ENCODE measurements at regions not wholly inside any gene's neighbourhood (a gene's known extent, or its start where the extent isn't known, plus 50 kb on each side); places are given as distances from the start of the nearest gene placed in this dataset.

GRCh38 chr7:110153222-110153621 is 937.7 kb upstream of the LRRN3 start:
- no peak overlapping the region for H3K4me3 Mint-ChIP-seq
- peaks cover 3% of the 10 kb centered on the region for H3K27me3 Mint-ChIP-seq
- H3K9me3 Mint-ChIP-seq, result no peaks in the 10 kb centered on the region
- no peak for DNase-seq
- H3K27ac Mint-ChIP-seq, result no peak overlapping the region
- no peaks in the 10 kb centered on the region for H3K36me3 Mint-ChIP-seq (ENCODE audit: low read depth)
- no peaks in the 10 kb centered on the region for H3K4me1 Mint-ChIP-seq (ENCODE audit: low read depth)

GRCh38 chr7:110156511-110156910 is 934.4 kb upstream of the LRRN3 start:
- H3K9me3 Mint-ChIP-seq, result no peaks in the 10 kb centered on the region
- H3K4me1 Mint-ChIP-seq (ENCODE audit: low read depth), result no peaks in the 10 kb centered on the region
- no peak overlapping the region for H3K27ac Mint-ChIP-seq
- no peak overlapping the region for H3K4me3 Mint-ChIP-seq
- DNase-seq, result no peak
- H3K36me3 Mint-ChIP-seq (ENCODE audit: low read depth), result no peaks in the 10 kb centered on the region
- peaks cover 3% of the 10 kb centered on the region for H3K27me3 Mint-ChIP-seq

GRCh38 chr7:110157631-110158362 is 933.1 kb upstream of the LRRN3 start:
- DNase-seq, result no peak
- no peaks in the 10 kb centered on the region for H3K36me3 Mint-ChIP-seq (ENCODE audit: low read depth)

GRCh38 chr7:110168010-110168409 is 922.9 kb upstream of the LRRN3 start:
- Mint-ChIP-seq H3K27me3 (no peaks in the 10 kb centered on the region), H3K27ac (no peak overlapping the region), H3K4me3 (no peak overlapping the region), H3K4me1 (ENCODE audit: low read depth) (no peaks in the 10 kb centered on the region), H3K36me3 (ENCODE audit: low read depth) (no peaks in the 10 kb centered on the region), H3K9me3 (no peaks in the 10 kb centered on the region)
- no peak for DNase-seq

More at GRCh38 chr7:110157631-110158362, 933.1 kb upstream of the LRRN3 start:
- Mint-ChIP-seq H3K27ac (no peak overlapping the region), H3K27me3 (peaks cover 3% of the 10 kb centered on the region), H3K4me3 (no peak overlapping the region), H3K4me1 (ENCODE audit: low read depth) (no peaks in the 10 kb centered on the region), H3K9me3 (no peaks in the 10 kb centered on the region)

- no peaks in the 10 kb centered on the region for H3K36me3 Mint-ChIP-seq (ENCODE audit: low read depth)
- no peaks in the 10 kb centered on the region for H3K4me1 Mint-ChIP-seq (ENCODE audit: low read depth)
- no peak overlapping the region for H3K27ac Mint-ChIP-seq
- DNase-seq, result no peak
- H3K4me3 Mint-ChIP-seq, result no peak overlapping the region
- H3K27me3 Mint-ChIP-seq, result no peaks in the 10 kb centered on the region
- H3K9me3 Mint-ChIP-seq, result no peaks in the 10 kb centered on the region
Measured at GRCh38 chr7:110170841-110171240, 920.1 kb upstream of the LRRN3 start.

- H3K4me3 Mint-ChIP-seq, result no peak overlapping the region
- no peak overlapping the region for H3K27ac Mint-ChIP-seq
- H3K9me3 Mint-ChIP-seq, result no peaks in the 10 kb centered on the region
- no peaks in the 10 kb centered on the region for H3K36me3 Mint-ChIP-seq (ENCODE audit: low read depth)
- DNase-seq, result no peak
- no peaks in the 10 kb centered on the region for H3K4me1 Mint-ChIP-seq (ENCODE audit: low read depth)
- H3K27me3 Mint-ChIP-seq, result no peaks in the 10 kb centered on the region
Measured at GRCh38 chr7:110177463-110177862, 913.5 kb upstream of the LRRN3 start.

GRCh38 chr7:110179037-110179436 is 911.9 kb upstream of the LRRN3 start:
- Mint-ChIP-seq H3K4me1 (ENCODE audit: low read depth) (no peaks in the 10 kb centered on the region), H3K9me3 (no peaks in the 10 kb centered on the region), H3K27me3 (no peaks in the 10 kb centered on the region)

GRCh38 chr7:110181768-110182167 is 909.2 kb upstream of the LRRN3 start:
- H3K27ac Mint-ChIP-seq, result no peak overlapping the region
- H3K9me3 Mint-ChIP-seq, result no peaks in the 10 kb centered on the region
- no peak overlapping the region for H3K4me3 Mint-ChIP-seq
- no peaks in the 10 kb centered on the region for H3K27me3 Mint-ChIP-seq
- H3K4me1 Mint-ChIP-seq (ENCODE audit: low read depth), result no peaks in the 10 kb centered on the region
- no peaks in the 10 kb centered on the region for H3K36me3 Mint-ChIP-seq (ENCODE audit: low read depth)
- DNase-seq, result no peak

More at GRCh38 chr7:110179037-110179436, 911.9 kb upstream of the LRRN3 start:
- H3K27ac Mint-ChIP-seq, result no peak overlapping the region
- H3K4me3 Mint-ChIP-seq, result no peak overlapping the region
- DNase-seq, result no peak
- H3K36me3 Mint-ChIP-seq (ENCODE audit: low read depth), result no peaks in the 10 kb centered on the region

- Mint-ChIP-seq H3K27ac (no peak overlapping the region), H3K27me3 (no peaks in the 10 kb centered on the region), H3K4me3 (no peak overlapping the region), H3K9me3 (no peaks in the 10 kb centered on the region), H3K4me1 (ENCODE audit: low read depth) (no peaks in the 10 kb centered on the region), H3K36me3 (ENCODE audit: low read depth) (no peaks in the 10 kb centered on the region)
- DNase-seq, result no peak
Measured at GRCh38 chr7:110186334-110186733, 904.6 kb upstream of the LRRN3 start.

GRCh38 chr7:110187877-110188554 is 902.9 kb upstream of the LRRN3 start:
- no peaks in the 10 kb centered on the region for H3K36me3 Mint-ChIP-seq (ENCODE audit: low read depth)
- no peaks in the 10 kb centered on the region for H3K27me3 Mint-ChIP-seq
- no peak for DNase-seq
- H3K9me3 Mint-ChIP-seq, result no peaks in the 10 kb centered on the region
- H3K27ac Mint-ChIP-seq, result no peak overlapping the region
- H3K4me1 Mint-ChIP-seq (ENCODE audit: low read depth), result no peaks in the 10 kb centered on the region
- H3K4me3 Mint-ChIP-seq, result no peak overlapping the region

GRCh38 chr7:110204527-110204926 is 886.4 kb upstream of the LRRN3 start:
- peaks cover 6% of the 10 kb centered on the region for H3K27me3 Mint-ChIP-seq
- H3K9me3 Mint-ChIP-seq, result no peaks in the 10 kb centered on the region
- DNase-seq, result no peak
- no peaks in the 10 kb centered on the region for H3K36me3 Mint-ChIP-seq (ENCODE audit: low read depth)
- H3K27ac Mint-ChIP-seq, result no peak overlapping the region
- H3K4me1 Mint-ChIP-seq (ENCODE audit: low read depth), result no peaks in the 10 kb centered on the region
- H3K4me3 Mint-ChIP-seq, result no peak overlapping the region

- H3K4me3 Mint-ChIP-seq, result no peak overlapping the region
- no peak for DNase-seq
- H3K27me3 Mint-ChIP-seq, result peaks cover 6% of the 10 kb centered on the region
- H3K9me3 Mint-ChIP-seq, result no peaks in the 10 kb centered on the region
- H3K36me3 Mint-ChIP-seq (ENCODE audit: low read depth), result no peaks in the 10 kb centered on the region
- H3K4me1 Mint-ChIP-seq (ENCODE audit: low read depth), result no peaks in the 10 kb centered on the region
- H3K27ac Mint-ChIP-seq, result no peak overlapping the region
Measured at GRCh38 chr7:110205899-110206298, 885.0 kb upstream of the LRRN3 start.

- no peaks in the 10 kb centered on the region for H3K36me3 Mint-ChIP-seq (ENCODE audit: low read depth)
- DNase-seq, result no peak
- no peak overlapping the region for H3K27ac Mint-ChIP-seq
- H3K9me3 Mint-ChIP-seq, result peaks cover 5% of the 10 kb centered on the region
- H3K4me3 Mint-ChIP-seq, result no peak overlapping the region
- H3K4me1 Mint-ChIP-seq (ENCODE audit: low read depth), result no peaks in the 10 kb centered on the region
- H3K27me3 Mint-ChIP-seq, result peaks cover under 1% of the 10 kb centered on the region
Measured at GRCh38 chr7:110209884-110210283, 881.0 kb upstream of the LRRN3 start.

GRCh38 chr7:110210941-110211608 is 879.9 kb upstream of the LRRN3 start:
- Mint-ChIP-seq H3K27me3 (no peaks in the 10 kb centered on the region), H3K9me3 (peaks cover 9% of the 10 kb centered on the region), H3K4me3 (no peak overlapping the region), H3K36me3 (ENCODE audit: low read depth) (no peaks in the 10 kb centered on the region), H3K4me1 (ENCODE audit: low read depth) (no peaks in the 10 kb centered on the region), H3K27ac (no peak overlapping the region)
- DNase-seq, result no peak

- Mint-ChIP-seq H3K36me3 (ENCODE audit: low read depth) (no peaks in the 10 kb centered on the region), H3K4me1 (ENCODE audit: low read depth) (no peaks in the 10 kb centered on the region), H3K4me3 (no peak overlapping the region), H3K27ac (no peak overlapping the region), H3K9me3 (no peaks in the 10 kb centered on the region), H3K27me3 (no peaks in the 10 kb centered on the region)
- DNase-seq, result no peak
Measured at GRCh38 chr7:110224643-110225042, 866.3 kb upstream of the LRRN3 start.
